ENCODE measurements at regions not wholly inside any gene's neighbourhood (a gene's known extent, or its start where the extent isn't known, plus 50 kb on each side); places are given as distances from the start of the nearest gene placed in this dataset.

- Histone ChIP-seq H3K36me3 (no peaks in the 10 kb centered on the region), H3K4me3 (no peak overlapping the region), H3K4me1 (no peaks in the 10 kb centered on the region), H3K9ac (ENCODE audit: low read depth in 2 of 2, low read length in 2 of 2) (no peak overlapping the region), H3K9me3 (no peaks in the 10 kb centered on the region), H3K27me3 (no peaks in the 10 kb centered on the region), H3K27ac (no peak overlapping the region)
- intact Hi-C loops (cut with DNase I): no loop called here
- no peak for DNase-seq
- TF ChIP-seq CTCF (IDR thresholded peaks at IDR 0.05): no peak
These were observed 235.0 kb downstream of the ACTL7B start for GRCh38 chr9:108620767-108621166.

- Histone ChIP-seq H3K27ac (no peak overlapping the region), H3K4me3 (no peak overlapping the region), H3K4me1 (no peaks in the 10 kb centered on the region), H3K9me3 (no peaks in the 10 kb centered on the region), H3K36me3 (no peaks in the 10 kb centered on the region), H3K27me3 (no peaks in the 10 kb centered on the region), H3K9ac (ENCODE audit: low read depth in 2 of 2, low read length in 2 of 2) (peak overlapping the region in 1 of 2 donors; percentile 12)
- no peak for TF ChIP-seq CTCF (IDR thresholded peaks at IDR 0.05)
- intact Hi-C loops (cut with DNase I): no loop called here
- no peak for DNase-seq
These were observed 236.8 kb downstream of the ACTL7B start for GRCh38 chr9:108618906-108619550.

GRCh38 chr9:108617676-108618075, 238.1 kb downstream of the ACTL7B start:
- no peak for TF ChIP-seq CTCF (IDR thresholded peaks at IDR 0.05)
- H3K27ac ChIP-seq: no peak overlapping the region
- DNase-seq: no peak

GRCh38 chr9:108615152-108615551, 240.6 kb downstream of the ACTL7B start:
- Histone ChIP-seq H3K36me3 (no peaks in the 10 kb centered on the region), H3K27ac (no peak overlapping the region), H3K4me1 (no peaks in the 10 kb centered on the region), H3K4me3 (no peak overlapping the region), H3K9ac (ENCODE audit: low read depth in 2 of 2, low read length in 2 of 2) (no peak overlapping the region), H3K27me3 (no peaks in the 10 kb centered on the region), H3K9me3 (no peaks in the 10 kb centered on the region)
- DNase-seq: no peak
- intact Hi-C loops (cut with DNase I): no loop called here
- no peak for TF ChIP-seq CTCF (IDR thresholded peaks at IDR 0.05)

More at GRCh38 chr9:108617676-108618075, 238.1 kb downstream of the ACTL7B start:
- no peak overlapping the region for H3K9ac ChIP-seq (ENCODE audit: low read depth in 2 of 2, low read length in 2 of 2)
- no peaks in the 10 kb centered on the region for H3K4me1 ChIP-seq
- no peaks in the 10 kb centered on the region for H3K36me3 ChIP-seq
- intact Hi-C loops (cut with DNase I): no loop called here
- no peaks in the 10 kb centered on the region for H3K27me3 ChIP-seq
- no peak overlapping the region for H3K4me3 ChIP-seq
- H3K9me3 ChIP-seq: no peaks in the 10 kb centered on the region

- no peak for TF ChIP-seq CTCF (IDR thresholded peaks at IDR 0.05)
These were observed 243.3 kb downstream of the ACTL7B start for GRCh38 chr9:108612513-108612912.

More at GRCh38 chr9:108612513-108612912, 243.3 kb downstream of the ACTL7B start:
- Histone ChIP-seq H3K4me1 (no peaks in the 10 kb centered on the region), H3K9me3 (no peaks in the 10 kb centered on the region), H3K27ac (no peak overlapping the region), H3K4me3 (no peak overlapping the region), H3K36me3 (no peaks in the 10 kb centered on the region), H3K9ac (ENCODE audit: low read depth in 2 of 2, low read length in 2 of 2) (no peak overlapping the region), H3K27me3 (no peaks in the 10 kb centered on the region)
- no peak for DNase-seq
- intact Hi-C loops (cut with DNase I): no loop called here
